ENCODE measurements at regions not wholly inside any gene's neighbourhood (a gene's known extent, or its start where the extent isn't known, plus 50 kb on each side); places are given as distances from the start of the nearest gene placed in this dataset.

DNA sequence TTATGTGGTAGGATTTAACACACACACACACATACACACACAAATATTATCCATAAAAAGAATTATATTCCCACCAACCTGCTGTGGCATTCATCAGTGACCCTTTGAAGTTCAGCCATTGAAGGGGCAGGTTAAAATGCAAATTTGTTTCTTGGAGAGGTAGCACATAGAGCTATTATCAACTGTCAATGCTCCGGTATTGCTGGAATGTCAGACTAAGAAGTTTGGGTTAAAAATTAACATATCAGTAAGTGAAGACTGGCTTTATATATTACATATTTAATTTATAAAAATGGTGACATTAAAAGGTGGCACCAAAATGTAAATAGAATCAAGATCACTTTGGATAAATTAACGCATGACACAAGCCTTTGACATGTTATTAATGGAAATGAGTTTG lies 207.3 kb downstream of the DAD1 start:
- no peak overlapping the region for H3K9ac ChIP-seq (ENCODE audit: low read depth in 1 of 2, low read length in 2 of 2)
- no peak for TF ChIP-seq NR2F2 (IDR thresholded peaks at IDR 0.05)
- TF ChIP-seq RAD21 (IDR thresholded peaks at IDR 0.05) = no peak
- TF ChIP-seq, protein P1, sequence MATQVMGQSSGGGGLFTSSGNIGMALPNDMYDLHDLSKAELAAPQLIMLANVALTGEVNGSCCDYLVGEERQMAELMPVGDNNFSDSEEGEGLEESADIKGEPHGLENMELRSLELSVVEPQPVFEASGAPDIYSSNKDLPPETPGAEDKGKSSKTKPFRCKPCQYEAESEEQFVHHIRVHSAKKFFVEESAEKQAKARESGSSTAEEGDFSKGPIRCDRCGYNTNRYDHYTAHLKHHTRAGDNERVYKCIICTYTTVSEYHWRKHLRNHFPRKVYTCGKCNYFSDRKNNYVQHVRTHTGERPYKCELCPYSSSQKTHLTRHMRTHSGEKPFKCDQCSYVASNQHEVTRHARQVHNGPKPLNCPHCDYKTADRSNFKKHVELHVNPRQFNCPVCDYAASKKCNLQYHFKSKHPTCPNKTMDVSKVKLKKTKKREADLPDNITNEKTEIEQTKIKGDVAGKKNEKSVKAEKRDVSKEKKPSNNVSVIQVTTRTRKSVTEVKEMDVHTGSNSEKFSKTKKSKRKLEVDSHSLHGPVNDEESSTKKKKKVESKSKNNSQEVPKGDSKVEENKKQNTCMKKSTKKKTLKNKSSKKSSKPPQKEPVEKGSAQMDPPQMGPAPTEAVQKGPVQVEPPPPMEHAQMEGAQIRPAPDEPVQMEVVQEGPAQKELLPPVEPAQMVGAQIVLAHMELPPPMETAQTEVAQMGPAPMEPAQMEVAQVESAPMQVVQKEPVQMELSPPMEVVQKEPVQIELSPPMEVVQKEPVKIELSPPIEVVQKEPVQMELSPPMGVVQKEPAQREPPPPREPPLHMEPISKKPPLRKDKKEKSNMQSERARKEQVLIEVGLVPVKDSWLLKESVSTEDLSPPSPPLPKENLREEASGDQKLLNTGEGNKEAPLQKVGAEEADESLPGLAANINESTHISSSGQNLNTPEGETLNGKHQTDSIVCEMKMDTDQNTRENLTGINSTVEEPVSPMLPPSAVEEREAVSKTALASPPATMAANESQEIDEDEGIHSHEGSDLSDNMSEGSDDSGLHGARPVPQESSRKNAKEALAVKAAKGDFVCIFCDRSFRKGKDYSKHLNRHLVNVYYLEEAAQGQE (IDR thresholded peaks at IDR 0.05) = no peak
- TF ChIP-seq, protein P2, sequence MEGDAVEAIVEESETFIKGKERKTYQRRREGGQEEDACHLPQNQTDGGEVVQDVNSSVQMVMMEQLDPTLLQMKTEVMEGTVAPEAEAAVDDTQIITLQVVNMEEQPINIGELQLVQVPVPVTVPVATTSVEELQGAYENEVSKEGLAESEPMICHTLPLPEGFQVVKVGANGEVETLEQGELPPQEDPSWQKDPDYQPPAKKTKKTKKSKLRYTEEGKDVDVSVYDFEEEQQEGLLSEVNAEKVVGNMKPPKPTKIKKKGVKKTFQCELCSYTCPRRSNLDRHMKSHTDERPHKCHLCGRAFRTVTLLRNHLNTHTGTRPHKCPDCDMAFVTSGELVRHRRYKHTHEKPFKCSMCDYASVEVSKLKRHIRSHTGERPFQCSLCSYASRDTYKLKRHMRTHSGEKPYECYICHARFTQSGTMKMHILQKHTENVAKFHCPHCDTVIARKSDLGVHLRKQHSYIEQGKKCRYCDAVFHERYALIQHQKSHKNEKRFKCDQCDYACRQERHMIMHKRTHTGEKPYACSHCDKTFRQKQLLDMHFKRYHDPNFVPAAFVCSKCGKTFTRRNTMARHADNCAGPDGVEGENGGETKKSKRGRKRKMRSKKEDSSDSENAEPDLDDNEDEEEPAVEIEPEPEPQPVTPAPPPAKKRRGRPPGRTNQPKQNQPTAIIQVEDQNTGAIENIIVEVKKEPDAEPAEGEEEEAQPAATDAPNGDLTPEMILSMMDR (IDR thresholded peaks at IDR 0.05; ENCODE audit: low read depth, low read length, missing input control) = no peak
- TF ChIP-seq GABPA (IDR thresholded peaks at IDR 0.05 in 1 of 2, conservative IDR thresholded peaks at IDR 0.05 in 1 of 2) = no peak
- TF ChIP-seq RXRA (IDR thresholded peaks at IDR 0.05) = no peak
- TF ChIP-seq, protein P3, sequence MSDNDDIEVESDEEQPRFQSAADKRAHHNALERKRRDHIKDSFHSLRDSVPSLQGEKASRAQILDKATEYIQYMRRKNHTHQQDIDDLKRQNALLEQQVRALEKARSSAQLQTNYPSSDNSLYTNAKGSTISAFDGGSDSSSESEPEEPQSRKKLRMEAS (IDR thresholded peaks at IDR 0.05) = no peak
- TF ChIP-seq, protein P4, sequence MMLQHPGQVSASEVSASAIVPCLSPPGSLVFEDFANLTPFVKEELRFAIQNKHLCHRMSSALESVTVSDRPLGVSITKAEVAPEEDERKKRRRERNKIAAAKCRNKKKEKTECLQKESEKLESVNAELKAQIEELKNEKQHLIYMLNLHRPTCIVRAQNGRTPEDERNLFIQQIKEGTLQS (IDR thresholded peaks at IDR 0.05) = no peak
- TF ChIP-seq FOXA2 (IDR thresholded peaks at IDR 0.05) = no peak
- no peak overlapping the region for H3K27ac ChIP-seq (ENCODE audit: low read depth in 1 of 2, low read length in 2 of 2)
- no peak for DNase-seq (ENCODE audit: low spot score)
- peaks cover 0 to 4% (median 2%) of the 10 kb centered on the region in 4 donors for H3K27me3 ChIP-seq (ENCODE audit: control insufficient read depth in 4 of 4, insufficient read depth in 4 of 4, low read length in 3 of 4)
- H3K9me3 ChIP-seq (ENCODE audit: control insufficient read depth in 4 of 4, low read length in 3 of 4) = no peaks in the 10 kb centered on the region
- no peaks in the 10 kb centered on the region for H3K36me3 ChIP-seq (ENCODE audit: control insufficient read depth in 4 of 4, insufficient read depth in 3 of 4, low read depth in 1 of 4, low read length in 3 of 4)
- no peak overlapping the region for H3K4me3 ChIP-seq (ENCODE audit: low read depth in 1 of 3, low read length in 3 of 3)
- 85% methylated on average over 2 of the region's 2 CpGs for WGBS
- H3K4me1 ChIP-seq (ENCODE audit: control insufficient read depth in 4 of 4, insufficient read depth in 4 of 4, low read length in 3 of 4) = peaks cover 0 to 3% (median 0%) of the 10 kb centered on the region in 4 donors

DNA sequence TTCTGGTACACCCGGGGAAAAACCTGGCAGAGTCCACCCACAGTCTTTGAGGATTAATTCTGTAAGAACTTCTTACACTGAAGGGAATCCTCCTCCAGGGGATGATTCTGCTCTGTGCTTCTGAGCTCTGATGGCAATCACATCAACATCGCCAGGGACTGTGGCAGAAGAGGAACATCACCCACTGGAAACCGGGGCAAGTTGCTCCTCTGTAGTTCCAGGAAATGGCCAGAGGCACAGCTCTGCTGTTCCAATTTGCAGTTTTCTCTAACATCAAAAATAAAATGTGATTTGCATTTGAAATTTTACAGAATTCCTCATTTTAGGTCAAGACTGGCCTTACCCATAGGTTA lies 207.6 kb downstream of the DAD1 start:
- H3K36me3 ChIP-seq (ENCODE audit: control insufficient read depth in 4 of 4, insufficient read depth in 3 of 4, low read depth in 1 of 4, low read length in 3 of 4) = no peaks in the 10 kb centered on the region

More for the DNA sequence above, 207.6 kb downstream of the DAD1 start:
- TF ChIP-seq GABPA (IDR thresholded peaks at IDR 0.05 in 1 of 2, conservative IDR thresholded peaks at IDR 0.05 in 1 of 2) = no peak
- TF ChIP-seq RAD21 (IDR thresholded peaks at IDR 0.05) = no peak
- no peak for TF ChIP-seq TAF1 (conservative IDR thresholded peaks at IDR 0.05)
- no peak for TF ChIP-seq FOXA2 (IDR thresholded peaks at IDR 0.05)
- TF ChIP-seq HNF4A (conservative IDR thresholded peaks at IDR 0.05) = no peak
- no peak for TF ChIP-seq YY1 (IDR thresholded peaks at IDR 0.05)
- no peak for TF ChIP-seq HNF4G (IDR thresholded peaks at IDR 0.05)
- TF ChIP-seq, protein P3 (IDR thresholded peaks at IDR 0.05) = no peak
- no peak for TF ChIP-seq NR2F2 (IDR thresholded peaks at IDR 0.05)
- TF ChIP-seq, protein P5, sequence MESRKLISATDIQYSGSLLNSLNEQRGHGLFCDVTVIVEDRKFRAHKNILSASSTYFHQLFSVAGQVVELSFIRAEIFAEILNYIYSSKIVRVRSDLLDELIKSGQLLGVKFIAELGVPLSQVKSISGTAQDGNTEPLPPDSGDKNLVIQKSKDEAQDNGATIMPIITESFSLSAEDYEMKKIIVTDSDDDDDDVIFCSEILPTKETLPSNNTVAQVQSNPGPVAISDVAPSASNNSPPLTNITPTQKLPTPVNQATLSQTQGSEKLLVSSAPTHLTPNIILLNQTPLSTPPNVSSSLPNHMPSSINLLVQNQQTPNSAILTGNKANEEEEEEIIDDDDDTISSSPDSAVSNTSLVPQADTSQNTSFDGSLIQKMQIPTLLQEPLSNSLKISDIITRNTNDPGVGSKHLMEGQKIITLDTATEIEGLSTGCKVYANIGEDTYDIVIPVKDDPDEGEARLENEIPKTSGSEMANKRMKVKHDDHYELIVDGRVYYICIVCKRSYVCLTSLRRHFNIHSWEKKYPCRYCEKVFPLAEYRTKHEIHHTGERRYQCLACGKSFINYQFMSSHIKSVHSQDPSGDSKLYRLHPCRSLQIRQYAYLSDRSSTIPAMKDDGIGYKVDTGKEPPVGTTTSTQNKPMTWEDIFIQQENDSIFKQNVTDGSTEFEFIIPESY (IDR thresholded peaks at IDR 0.05) = no peak
- TF ChIP-seq RXRA (IDR thresholded peaks at IDR 0.05) = no peak
- H3K4me1 ChIP-seq (ENCODE audit: control insufficient read depth in 4 of 4, insufficient read depth in 4 of 4, low read length in 3 of 4) = peaks cover 0 to 3% (median 0%) of the 10 kb centered on the region in 4 donors
- no peak overlapping the region for H3K27ac ChIP-seq (ENCODE audit: low read depth in 1 of 2, low read length in 2 of 2)
- no peak overlapping the region for H3K4me3 ChIP-seq (ENCODE audit: low read depth in 1 of 3, low read length in 3 of 3)
- peaks cover 0 to 4% (median 2%) of the 10 kb centered on the region in 4 donors for H3K27me3 ChIP-seq (ENCODE audit: control insufficient read depth in 4 of 4, insufficient read depth in 4 of 4, low read length in 3 of 4)
- H3K9ac ChIP-seq (ENCODE audit: low read depth in 1 of 2, low read length in 2 of 2) = no peak overlapping the region
- no peak for DNase-seq (ENCODE audit: low spot score)
- 76% methylated on average over 3 of the region's 3 CpGs for WGBS
- no peaks in the 10 kb centered on the region for H3K9me3 ChIP-seq (ENCODE audit: control insufficient read depth in 4 of 4, low read length in 3 of 4)

Measured in liver (tissue), 8 donors.